ENCODE measurements at regions not wholly inside any gene's neighbourhood (a gene's known extent, or its start where the extent isn't known, plus 50 kb on each side); places are given as distances from the start of the nearest gene placed in this dataset.

- no peak for DNase-seq
Measured at GRCh38 chr10:113326160-113327111, 226.4 kb upstream of the HABP2 start.

- DNase-seq = no peak
Measured at GRCh38 chr10:113329121-113329596, 223.7 kb upstream of the HABP2 start.

GRCh38 chr10:113331961-113332360, 220.9 kb upstream of the HABP2 start:
- no peak for DNase-seq

GRCh38 chr10:113333313-113333712, 219.5 kb upstream of the HABP2 start:
- DNase-seq = no peak

- DNase-seq = no peak
Measured at GRCh38 chr10:113335592-113335991, 217.3 kb upstream of the HABP2 start.

- DNase-seq = no peak
Measured at GRCh38 chr10:113336549-113337130, 216.2 kb upstream of the HABP2 start.

- DNase-seq = no peak
Measured at GRCh38 chr10:113337142-113337541, 215.7 kb upstream of the HABP2 start.

- DNase-seq = no peak
Measured at GRCh38 chr10:113339121-113339520, 213.7 kb upstream of the HABP2 start.

GRCh38 chr10:113340282-113340681, 212.6 kb upstream of the HABP2 start:
- DNase-seq = no peak

GRCh38 chr10:113341138-113341537, 211.7 kb upstream of the HABP2 start:
- DNase-seq = no peak

- no peak for DNase-seq
Measured at GRCh38 chr10:113345826-113346624, 206.8 kb upstream of the HABP2 start.

GRCh38 chr10:113347508-113347907, 205.3 kb upstream of the HABP2 start:
- no peak for DNase-seq

- DNase-seq = no peak
Measured at GRCh38 chr10:113348694-113349093, 204.2 kb upstream of the HABP2 start.

GRCh38 chr10:113350311-113351040, 202.4 kb upstream of the HABP2 start:
- DNase-seq = no peak

- no peak for DNase-seq
Measured at GRCh38 chr10:113354711-113355110, 198.1 kb upstream of the HABP2 start.

- no peak for DNase-seq
Measured at GRCh38 chr10:113356794-113357680, 195.8 kb upstream of the HABP2 start.

- no peak for DNase-seq
Measured at GRCh38 chr10:113357681-113358300, 195.1 kb upstream of the HABP2 start.

- DNase-seq = no peak
Measured at GRCh38 chr10:113359655-113360054, 193.2 kb upstream of the HABP2 start.

- DNase-seq = no peak
Measured at GRCh38 chr10:113360870-113361269, 192.0 kb upstream of the HABP2 start.

- no peak for DNase-seq
Measured at GRCh38 chr10:113362645-113363091, 190.2 kb upstream of the HABP2 start.

GRCh38 chr10:113364227-113364626, 188.6 kb upstream of the HABP2 start:
- DNase-seq = no peak
